Muscle layer of colon (tissue), 2 donors: ENCODE measurements at regions not wholly inside any gene's neighbourhood (a gene's known extent, or its start where the extent isn't known, plus 50 kb on each side); places are given as distances from the start of the nearest gene placed in this dataset.

ENCODE experiments used
- H3K27ac ChIP-seq: one replicate; pipeline ENCODE4 v1.7.0; 2013; ENCODE audit warnings: low read depth, mild to moderate bottlenecking, low read length, moderate library complexity
- H3K27me3 ChIP-seq, 2 donors: one replicate each; pipeline ENCODE4 v1.7.0; 2013; ENCODE audit warnings: low read length in 2 of 2, mild to moderate bottlenecking in 2 of 2; ENCODE audit not compliant: insufficient read depth in 2 of 2, control insufficient read depth in 1 of 2
- H3K36me3 ChIP-seq: one replicate; pipeline ENCODE4 v1.7.0; 2013; ENCODE audit warnings: mild to moderate bottlenecking, low read length; ENCODE audit not compliant: insufficient read depth
- H3K4me1 ChIP-seq: one replicate; pipeline ENCODE4 v1.7.0; 2013; ENCODE audit warnings: mild to moderate bottlenecking, low read length; ENCODE audit not compliant: insufficient read depth
- H3K4me3 ChIP-seq, 2 donors: one replicate each; pipeline ENCODE4 v1.7.0; 2013; ENCODE audit warnings: low read length in 2 of 2, low read depth in 1 of 2, mild to moderate bottlenecking in 1 of 2, moderate library complexity in 1 of 2
- H3K9ac ChIP-seq: one replicate; pipeline ENCODE4 v1.7.0; 2013; ENCODE audit warnings: low read length
- H3K9me3 ChIP-seq: one replicate; pipeline ENCODE4 v1.7.0; 2013; ENCODE audit warnings: mild to moderate bottlenecking, low read length
- donor health status: abdominal sarcoma.
- donor health status: Adenocarcinoma of cecum.

DNA sequence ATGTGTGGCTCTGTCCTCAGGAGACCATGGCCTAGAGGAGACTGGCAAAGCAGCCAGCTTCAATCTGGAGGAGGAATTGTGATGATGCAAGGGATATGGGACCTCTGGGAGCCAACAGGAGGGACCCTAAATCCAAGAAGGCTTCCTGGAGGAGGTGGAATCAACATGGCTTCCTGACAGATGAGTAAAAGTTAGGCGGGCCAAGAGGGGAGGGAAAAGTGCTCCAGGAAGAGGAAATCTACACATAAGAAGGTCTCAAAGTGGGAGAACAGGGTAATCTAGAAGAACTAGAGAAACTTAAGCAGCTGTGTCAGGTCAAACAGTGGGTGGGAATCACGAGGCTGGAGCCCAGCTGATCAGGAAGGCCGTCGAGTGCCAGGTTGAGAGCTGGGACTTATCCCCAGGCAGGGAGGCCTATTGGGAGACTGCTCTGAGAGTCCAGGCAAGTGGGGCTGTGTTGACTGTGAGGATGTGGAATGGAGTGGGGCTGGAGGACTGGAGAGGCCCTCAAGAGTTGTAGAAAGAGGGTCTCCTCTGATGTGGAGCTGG, 119.1 kb downstream of the C9orf50 start:
- Histone ChIP-seq H3K4me1 (peaks cover 36% of the 10 kb centered on the region), H3K9me3 (no peaks in the 10 kb centered on the region), H3K9ac (no peak overlapping the region), H3K36me3 (peaks cover 8% of the 10 kb centered on the region), H3K4me3 (no peak overlapping the region), H3K27ac (peak overlapping the region; percentile 12), H3K27me3 (no peaks in the 10 kb centered on the region)

DNA sequence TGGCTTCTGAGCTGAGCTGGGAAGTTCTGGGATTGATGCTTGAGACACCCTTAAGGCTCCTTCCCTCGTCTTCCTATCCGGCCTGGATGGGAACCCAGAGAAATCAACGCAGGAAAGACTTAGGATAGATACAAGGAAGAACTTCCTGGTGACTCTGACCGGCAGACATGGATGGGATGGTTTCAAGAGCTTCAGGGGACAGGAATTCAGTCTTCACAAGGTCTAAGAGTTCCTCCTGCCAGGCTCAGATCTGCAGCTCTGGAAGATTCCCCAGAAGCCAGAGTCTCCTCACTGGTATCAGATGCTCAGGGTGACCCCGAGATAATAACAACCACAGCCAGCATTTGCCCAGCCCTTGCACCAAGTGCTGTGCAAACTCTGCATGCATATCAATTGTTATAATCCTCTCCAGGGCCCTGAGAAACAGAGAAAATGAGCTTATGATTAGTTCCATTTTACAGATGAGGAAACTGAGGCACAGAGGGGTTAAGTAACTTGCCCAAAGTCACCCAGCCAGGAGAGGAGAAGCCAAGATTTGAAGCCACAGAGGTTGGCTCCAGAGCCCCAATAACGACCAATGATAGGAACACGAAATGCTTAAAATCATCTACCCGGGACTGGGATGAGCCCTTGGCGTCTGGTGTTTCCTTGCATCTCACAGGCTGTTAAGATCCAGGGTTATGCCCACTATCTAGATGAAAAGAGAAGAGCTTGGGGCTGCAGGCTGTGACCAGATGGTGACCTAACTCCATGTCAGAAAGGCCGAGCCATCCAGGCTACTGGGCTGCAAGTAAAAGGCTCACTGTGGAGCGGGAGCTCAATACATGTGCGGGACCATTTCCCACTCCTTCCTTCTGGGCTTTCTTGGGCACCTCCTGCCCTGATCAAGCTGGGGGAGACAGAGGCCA, 119.8 kb downstream of the C9orf50 start:
- no peaks in the 10 kb centered on the region for H3K9me3 ChIP-seq
- no peak overlapping the region for H3K4me3 ChIP-seq
- peaks cover 39% of the 10 kb centered on the region for H3K4me1 ChIP-seq
- H3K9ac ChIP-seq = peak overlapping the region; percentile 18
- H3K27ac ChIP-seq = peak overlapping the region; percentile 73
- no peaks in the 10 kb centered on the region for H3K27me3 ChIP-seq
- H3K36me3 ChIP-seq = peaks cover 8% of the 10 kb centered on the region

DNA sequence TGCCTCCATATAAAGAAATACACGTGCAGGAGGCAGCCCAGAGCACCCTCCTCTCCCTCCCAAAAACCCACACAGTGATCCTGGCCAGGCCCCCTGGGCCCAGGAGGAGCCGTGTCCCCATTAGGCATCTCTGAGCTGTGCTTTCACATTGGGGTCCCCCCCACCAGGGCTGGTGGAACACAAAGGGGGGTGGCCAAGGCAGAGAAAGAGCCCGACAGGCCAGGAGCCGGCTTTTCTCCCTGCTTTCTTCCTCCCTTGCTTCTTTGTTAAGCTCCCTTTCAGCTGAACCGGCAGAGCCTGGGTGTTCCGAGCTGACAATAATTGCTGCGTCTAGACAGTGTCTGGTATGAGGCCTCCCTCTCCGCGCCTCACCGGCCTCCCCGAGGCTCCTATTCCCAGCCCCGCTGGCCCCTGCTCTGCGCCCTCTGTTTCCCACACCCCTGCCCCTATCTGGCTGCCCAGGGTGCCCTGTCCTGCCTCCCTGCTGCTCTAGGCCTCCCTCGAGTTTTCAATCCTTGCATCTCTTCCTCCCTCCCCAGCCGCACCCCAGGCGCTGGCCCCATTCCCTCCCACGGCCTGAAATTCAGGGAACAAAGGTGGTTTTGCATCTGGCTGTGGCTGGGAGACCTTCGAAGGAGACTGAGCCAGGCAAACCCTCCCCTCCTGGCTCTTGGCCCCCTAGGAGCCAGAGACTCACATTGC, 120.6 kb downstream of the C9orf50 start:
- H3K4me3 ChIP-seq = peak overlapping the region in 1 of 2 donors; percentile 18
- H3K9ac ChIP-seq = peak overlapping the region; percentile 18
- no peaks in the 10 kb centered on the region for H3K27me3 ChIP-seq
- H3K27ac ChIP-seq = peak overlapping the region; percentile 73
- no peaks in the 10 kb centered on the region for H3K9me3 ChIP-seq
- peaks cover 8% of the 10 kb centered on the region for H3K36me3 ChIP-seq
- peaks cover 46% of the 10 kb centered on the region for H3K4me1 ChIP-seq

DNA sequence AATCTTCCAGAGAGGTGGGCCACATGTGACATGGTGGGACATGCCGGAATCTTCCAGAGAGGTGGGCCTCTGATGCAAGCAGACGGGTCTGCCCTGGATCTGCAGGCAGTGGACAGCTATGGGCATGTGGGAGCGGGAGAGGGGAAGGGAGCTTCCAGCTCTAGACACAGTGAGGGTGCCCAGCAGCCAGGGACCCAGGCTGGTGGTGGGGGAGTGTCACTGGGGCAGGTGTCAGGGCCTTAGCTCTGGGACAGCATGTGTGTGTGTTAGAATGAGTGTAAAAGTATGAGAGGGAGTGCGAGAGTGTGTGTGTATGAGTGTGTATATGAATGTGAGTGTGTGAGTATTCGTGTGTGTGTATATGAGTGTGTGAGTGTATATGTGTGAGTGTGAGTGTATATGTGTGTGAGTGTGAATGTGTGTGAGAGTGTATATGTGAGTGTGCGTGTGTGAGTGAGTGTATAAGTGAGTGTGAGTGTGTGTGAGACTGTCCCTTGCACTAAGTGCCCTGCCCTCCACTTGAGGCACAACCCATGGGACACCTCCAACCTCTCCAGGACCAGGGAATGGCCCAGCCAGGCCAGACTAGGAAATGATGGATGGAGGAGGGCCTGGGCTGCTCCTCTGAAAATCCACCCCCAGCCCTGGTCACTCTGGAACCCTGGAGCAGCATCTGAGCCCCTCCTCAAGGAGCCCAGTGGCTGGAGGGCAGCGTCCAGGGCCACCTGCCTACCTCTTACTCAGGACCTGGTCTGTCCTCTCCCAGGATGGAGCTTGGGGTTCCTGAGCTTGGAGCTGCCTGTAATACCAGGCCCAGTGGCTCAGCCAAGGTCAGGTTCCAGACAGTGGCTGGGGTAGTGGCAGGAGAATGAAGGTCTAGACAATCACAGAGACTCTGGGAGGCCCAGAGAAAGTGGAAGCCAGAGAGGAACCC, 122.2 kb downstream of the C9orf50 start:
- Histone ChIP-seq H3K9ac (peak overlapping the region; percentile 97), H3K27me3 (no peaks in the 10 kb centered on the region), H3K4me3 (peak overlapping the region; percentile 44 to 74), H3K36me3 (peaks cover 7% of the 10 kb centered on the region), H3K9me3 (no peaks in the 10 kb centered on the region), H3K4me1 (peaks cover 53% of the 10 kb centered on the region), H3K27ac (peak overlapping the region; percentile 98)

DNA sequence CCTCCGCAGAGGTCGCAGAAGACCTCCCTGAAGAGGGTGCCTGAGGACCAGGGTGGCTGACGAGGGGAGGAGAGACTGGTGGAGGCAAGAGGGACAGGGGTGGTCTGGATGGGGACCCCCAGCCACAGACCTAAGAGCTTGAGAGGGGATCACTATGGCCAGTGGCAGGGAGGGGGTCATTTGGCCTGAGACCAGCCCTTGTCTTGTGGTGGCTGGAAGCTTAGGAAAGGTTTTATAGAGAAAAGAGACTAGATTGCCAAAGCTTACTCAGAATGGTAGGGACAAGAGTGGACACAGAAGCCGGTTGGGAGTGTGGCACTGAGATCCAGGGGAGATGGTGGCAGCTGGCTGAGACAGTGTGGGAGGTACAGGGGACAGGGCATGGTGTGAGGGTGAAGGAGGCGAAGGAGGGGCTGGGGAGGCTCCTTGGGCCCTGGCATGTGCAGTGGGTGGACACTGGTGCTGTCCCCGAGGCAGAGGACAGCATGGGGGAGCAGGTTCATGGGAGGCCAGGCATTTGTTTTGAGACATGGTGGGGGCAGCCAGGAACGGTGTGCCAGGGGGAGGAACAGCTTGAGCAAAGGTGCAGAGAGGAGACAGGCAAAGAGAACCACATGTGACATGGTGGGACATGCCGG, 123.0 kb downstream of the C9orf50 start:
- peak overlapping the region; percentile 97 for H3K9ac ChIP-seq
- no peaks in the 10 kb centered on the region for H3K27me3 ChIP-seq
- H3K4me3 ChIP-seq = peak overlapping the region; percentile 44 to 74
- peaks cover under 1% of the 10 kb centered on the region for H3K36me3 ChIP-seq
- H3K27ac ChIP-seq = peak overlapping the region; percentile 98
- H3K4me1 ChIP-seq = peaks cover 53% of the 10 kb centered on the region
- H3K9me3 ChIP-seq = no peaks in the 10 kb centered on the region

DNA sequence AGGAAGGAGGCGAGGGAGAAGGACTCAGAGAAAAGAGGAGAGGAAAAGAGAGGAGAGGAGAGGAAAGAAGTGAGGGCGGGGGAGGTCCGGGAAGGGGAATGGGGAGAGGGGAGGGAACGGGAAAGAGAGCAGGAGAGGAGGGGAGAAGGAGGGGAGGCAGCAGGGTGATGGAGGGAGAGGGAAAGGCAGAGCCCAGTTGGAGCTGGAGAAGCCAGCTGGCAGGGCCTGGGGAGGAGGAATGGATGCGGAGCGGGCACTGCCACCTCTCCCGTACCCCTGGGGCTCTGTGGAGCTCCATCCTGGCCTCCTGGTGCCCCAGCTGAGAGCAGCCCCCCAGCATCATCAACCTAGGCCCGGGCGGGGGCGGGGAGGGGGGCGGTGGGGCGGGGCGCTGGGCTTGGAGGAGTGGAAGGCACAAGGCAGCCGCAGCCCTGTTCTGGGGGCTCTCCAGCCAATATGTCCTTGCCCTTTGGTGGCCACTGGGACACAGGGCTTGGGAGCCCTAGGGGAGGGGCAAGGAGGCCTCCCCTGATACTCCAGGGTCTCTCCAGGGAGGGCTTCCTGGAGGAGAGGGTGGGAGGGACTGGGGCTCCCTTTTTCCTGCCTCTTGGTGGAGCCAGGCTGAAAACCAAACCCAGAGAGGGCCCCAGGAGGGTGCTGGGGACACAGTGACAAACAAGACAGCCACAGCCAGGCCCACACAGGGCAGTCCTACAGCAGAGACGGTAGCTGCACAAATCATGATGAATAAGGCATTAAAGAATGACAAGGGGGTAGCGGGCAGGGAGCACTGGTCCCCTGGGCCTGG, 123.7 kb downstream of the C9orf50 start:
- peak overlapping the region; percentile 68 to 75 for H3K4me3 ChIP-seq
- H3K9ac ChIP-seq = peak overlapping the region; percentile 97
- no peaks in the 10 kb centered on the region for H3K9me3 ChIP-seq
- peaks cover 55% of the 10 kb centered on the region for H3K4me1 ChIP-seq
- no peaks in the 10 kb centered on the region for H3K27me3 ChIP-seq
- peaks cover 7% of the 10 kb centered on the region for H3K36me3 ChIP-seq
- peak overlapping the region; percentile 98 for H3K27ac ChIP-seq

DNA sequence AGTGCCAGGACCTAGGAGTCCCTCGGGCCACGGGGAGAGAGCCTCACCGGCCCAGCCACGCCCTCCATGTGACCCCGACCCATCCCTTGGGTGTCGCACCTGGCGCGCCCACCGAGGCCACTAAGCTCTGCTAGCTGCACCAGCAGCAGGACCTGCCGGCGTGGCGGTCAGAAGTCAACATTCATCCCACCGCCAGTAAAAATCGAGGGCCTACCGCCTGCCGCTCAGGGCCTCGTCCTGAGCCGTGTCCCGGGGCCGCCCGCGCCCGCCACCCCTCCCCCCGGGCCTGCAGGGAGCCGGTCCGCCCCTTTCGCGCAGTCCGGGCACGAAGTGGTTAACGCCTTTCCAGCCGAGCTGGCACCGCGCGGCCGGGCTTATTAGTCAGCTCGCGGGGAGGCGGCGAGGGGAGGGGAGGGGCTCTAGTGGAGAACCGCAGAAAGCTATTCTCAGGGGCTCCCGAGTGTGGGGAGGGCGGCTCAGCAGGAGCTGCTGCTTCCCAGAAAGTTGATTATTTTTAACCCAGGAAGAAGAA, 124.4 kb downstream of the C9orf50 start:
- peak overlapping the region; percentile 98 for H3K27ac ChIP-seq
- H3K9ac ChIP-seq = peak overlapping the region; percentile 93
- H3K4me3 ChIP-seq = peak overlapping the region; percentile 68 to 75
- H3K36me3 ChIP-seq = peaks cover 7% of the 10 kb centered on the region
- peaks cover 62% of the 10 kb centered on the region for H3K4me1 ChIP-seq
- H3K9me3 ChIP-seq = no peaks in the 10 kb centered on the region
- H3K27me3 ChIP-seq = no peaks in the 10 kb centered on the region

DNA sequence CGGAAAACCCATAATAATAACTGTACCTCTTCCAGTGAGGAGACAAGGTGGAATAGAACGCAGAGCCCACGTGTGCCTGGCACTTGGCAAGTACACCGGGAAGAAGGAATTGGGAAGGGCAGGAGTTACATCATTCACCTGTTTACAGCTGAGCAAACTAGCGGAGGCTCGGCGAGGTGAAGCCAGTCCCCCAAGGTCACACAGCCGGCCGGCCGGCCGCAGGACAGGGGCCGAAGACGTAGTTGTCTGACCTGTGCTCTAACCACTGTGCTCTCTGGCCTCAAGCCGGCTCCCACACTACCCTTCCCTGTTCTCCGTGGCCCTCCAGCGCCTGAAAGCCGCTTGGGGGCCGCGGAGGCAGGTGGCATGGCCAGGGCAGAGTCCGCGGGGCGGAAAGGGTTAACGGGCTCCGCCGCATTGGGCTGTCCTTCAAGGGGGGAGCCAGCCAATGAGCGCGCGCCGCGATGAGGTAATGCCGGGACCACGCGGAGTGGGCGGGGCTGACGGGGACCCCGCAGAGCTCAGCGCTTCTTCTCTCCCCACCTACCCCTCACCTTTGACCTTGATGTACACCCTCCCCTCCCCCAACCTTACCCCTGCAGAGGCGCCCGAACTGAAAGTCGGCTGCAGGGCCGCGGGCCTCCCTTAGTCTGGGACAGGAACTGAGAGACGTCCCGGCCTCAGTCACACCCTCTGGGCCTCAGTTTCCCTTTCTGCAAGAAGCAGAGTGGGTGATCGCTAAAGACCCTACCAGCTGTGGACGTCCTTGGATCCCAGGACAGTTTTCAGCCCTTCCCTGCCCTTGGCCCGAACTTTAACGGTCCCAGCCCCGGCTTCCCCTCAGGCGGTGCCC, 125.1 kb downstream of the C9orf50 start:
- Histone ChIP-seq H3K27me3 (no peaks in the 10 kb centered on the region), H3K27ac (peak overlapping the region; percentile 98), H3K9ac (peak overlapping the region; percentile 93), H3K4me3 (peak overlapping the region; percentile 75 to 81), H3K36me3 (peaks cover 7% of the 10 kb centered on the region), H3K9me3 (no peaks in the 10 kb centered on the region), H3K4me1 (peaks cover 66% of the 10 kb centered on the region)

DNA sequence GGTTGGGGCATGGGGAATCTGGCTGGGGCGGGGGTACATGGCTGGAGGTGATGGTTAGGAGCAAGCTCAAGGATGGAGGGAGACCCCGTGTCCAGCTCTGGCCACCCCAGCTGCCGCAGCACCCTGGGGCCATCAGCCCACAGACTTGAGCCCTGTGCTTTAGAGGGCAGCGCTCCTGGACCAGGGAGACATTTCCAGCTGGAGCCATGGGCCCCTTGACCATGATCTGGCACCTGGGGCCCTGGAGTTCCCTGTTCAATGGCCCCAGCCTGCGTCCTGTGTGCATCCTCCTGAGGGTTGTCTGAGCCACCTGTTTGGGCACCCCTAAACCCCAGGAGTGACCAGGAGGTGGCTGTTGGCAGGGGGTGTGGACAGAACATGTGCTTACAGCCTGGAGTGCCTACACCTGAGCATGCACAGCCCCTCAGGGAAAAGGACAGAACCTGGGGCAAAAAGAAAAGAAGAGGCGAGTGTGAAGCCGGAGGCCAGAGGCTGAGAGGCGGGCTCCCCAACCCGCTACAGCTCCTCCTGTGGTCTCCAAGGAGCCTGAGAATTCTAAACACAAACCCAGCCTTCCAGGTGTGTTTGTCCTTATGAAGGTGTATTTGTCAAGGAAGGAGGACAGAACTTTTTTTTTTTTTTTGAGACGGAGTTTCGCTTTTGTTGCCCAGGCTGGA, 126.7 kb downstream of the C9orf50 start:
- Histone ChIP-seq H3K9me3 (no peaks in the 10 kb centered on the region), H3K4me1 (peaks cover 66% of the 10 kb centered on the region), H3K4me3 (no peak overlapping the region), H3K9ac (no peak overlapping the region), H3K27ac (no peak overlapping the region), H3K27me3 (no peaks in the 10 kb centered on the region), H3K36me3 (peaks cover 7% of the 10 kb centered on the region)
